HG03045 (cell line): ENCODE measurements at regions not wholly inside any gene's neighbourhood (a gene's known extent, or its start where the extent isn't known, plus 50 kb on each side); places are given as distances from the start of the nearest gene placed in this dataset.
"Not testable (repeated sequence)": the region's sequence is repeated elsewhere in the genome, so short reads cannot be mapped to it uniquely, and the experiment has no call there.

Source experiments
- ATAC-seq: cut with Tn5 transposase; IDR thresholded peaks from one replicate; pipeline ENCODE4 v1.9.1; 2021; ENCODE audit warnings: mild to moderate bottlenecking, moderate library complexity; ENCODE audit not compliant: unreplicated experiment

- no peak for ATAC-seq
Measured at GRCh38 chr6:94713446-94713845, 863.9 kb upstream of the MANEA start.

GRCh38 chr6:94698773-94699172 lies 878.6 kb upstream of the MANEA start:
- ATAC-seq: no peak

- ATAC-seq: not testable (repeated sequence)
Measured at GRCh38 chr6:94687255-94687654, 890.1 kb upstream of the MANEA start.

GRCh38 chr6:94683409-94683808 lies 893.9 kb upstream of the MANEA start:
- ATAC-seq: no peak

- ATAC-seq: no peak
Measured at GRCh38 chr6:94680669-94681212, 896.6 kb upstream of the MANEA start.

- ATAC-seq: no peak
Measured at GRCh38 chr6:94673251-94673650, 904.1 kb upstream of the MANEA start.

- no peak for ATAC-seq
Measured at GRCh38 chr6:94670017-94670416, 907.3 kb upstream of the MANEA start.

GRCh38 chr6:94668876-94669275 lies 908.5 kb upstream of the MANEA start:
- no peak for ATAC-seq

- ATAC-seq: no peak
Measured at GRCh38 chr6:94658929-94659328, 918.4 kb upstream of the MANEA start.

- ATAC-seq: no peak
Measured at GRCh38 chr6:94651239-94651638, 926.1 kb upstream of the MANEA start.

GRCh38 chr6:94645191-94645590 lies 932.1 kb upstream of the MANEA start:
- no peak for ATAC-seq

GRCh38 chr6:94639564-94639963 lies 937.8 kb upstream of the MANEA start:
- no peak for ATAC-seq

GRCh38 chr6:94636780-94637385 lies 940.5 kb upstream of the MANEA start:
- ATAC-seq: no peak

GRCh38 chr6:94623586-94623985 lies 953.7 kb upstream of the MANEA start:
- no peak for ATAC-seq

GRCh38 chr6:94622783-94623182 lies 954.6 kb upstream of the MANEA start:
- ATAC-seq: no peak

GRCh38 chr6:94600636-94601035 lies 976.7 kb upstream of the MANEA start:
- ATAC-seq: no peak

GRCh38 chr6:94597487-94597886 lies 979.8 kb upstream of the MANEA start:
- no peak for ATAC-seq

GRCh38 chr6:94590416-94590815 lies 986.9 kb upstream of the MANEA start:
- no peak for ATAC-seq

- ATAC-seq: no peak
Measured at GRCh38 chr6:94588301-94588700, 989.0 kb upstream of the MANEA start.

GRCh38 chr6:94584211-94584610 lies 993.1 kb upstream of the MANEA start:
- ATAC-seq: no peak

- ATAC-seq: no peak
Measured at GRCh38 chr6:94570581-94570980, 1006.8 kb upstream of the MANEA start.

GRCh38 chr6:94562846-94563245 lies 1014.5 kb upstream of the MANEA start:
- no peak for ATAC-seq
